A673 (cell line): ENCODE measurements at regions not wholly inside any gene's neighbourhood (a gene's known extent, or its start where the extent isn't known, plus 50 kb on each side); places are given as distances from the start of the nearest gene placed in this dataset.

ENCODE experiments used
- BruUV-seq: library from RNA; stranded (reverse); fragments of 400-500 nt; replicated peaks from 2 replicates; lab custom pipeline; 2021; lab: Mats Ljungman, UMichigan
- CTCF ChIA-PET: fragments of 300-600 bp; sonication (Branson Sonifier 250); formaldehyde crosslinking; loops from one replicate; lab custom pipeline; 2022; ENCODE audit warnings: antibody characterized with exemption; lab: Charles Lee
- POLR2A ChIA-PET: fragments of 300-600 bp; sonication (Branson Sonifier 250); formaldehyde crosslinking; loops from one replicate; lab custom pipeline; 2022; ENCODE audit warnings: antibody characterized with exemption; ENCODE audit not compliant: low non-redundant PET; lab: Charles Lee
- DNase-seq: peaks from one replicate; pipeline ENCODE4 v3.0.0-alpha.2; 2015; ENCODE audit warnings: low spot score
- H3K27ac ChIP-seq: fragments of 200-600 bp; sonication (generic); 2 replicates; pipeline ENCODE4 v1.5.1; 2016; ENCODE audit warnings: mixed run types, low read depth, mild to moderate bottlenecking, mixed read lengths, antibody characterized with exemption, low read length; ENCODE audit not compliant: poor library complexity, severe bottlenecking
- H3K27me3 ChIP-seq: fragments of 200-600 bp; sonication (generic); replicated peaks from 2 replicates; pipeline ENCODE4 v1.6.1; 2017; ENCODE audit warnings: mixed run types, low read depth, mild to moderate bottlenecking, mixed read lengths, antibody characterized with exemption, low read length; ENCODE audit not compliant: insufficient read depth, poor library complexity
- H3K36me3 ChIP-seq: fragments of 200-600 bp; sonication (generic); 2 replicates; pipeline ENCODE4 v1.6.1; 2016; ENCODE audit warnings: mixed run types, mild to moderate bottlenecking, mixed read lengths, antibody characterized with exemption, low read length; ENCODE audit not compliant: insufficient read depth, poor library complexity, severe bottlenecking
- H3K4me1 ChIP-seq: fragments of 200-600 bp; sonication (generic); 2 replicates; pipeline ENCODE4 v1.6.1; 2017; ENCODE audit warnings: mixed run types, mild to moderate bottlenecking, mixed read lengths, antibody characterized with exemption, low read length; ENCODE audit not compliant: insufficient read depth, poor library complexity, severe bottlenecking
- H3K4me3 ChIP-seq: fragments of 200-600 bp; sonication (generic); 2 replicates; pipeline ENCODE4 v1.5.1; 2016; ENCODE audit warnings: low read depth, mixed run types, mild to moderate bottlenecking, mixed read lengths, low read length; ENCODE audit not compliant: poor library complexity, severe bottlenecking
- H3K9me3 ChIP-seq: fragments of 200-600 bp; sonication (generic); 2 replicates; pipeline ENCODE4 v1.6.1; 2016; ENCODE audit warnings: mixed run types, low read depth, mild to moderate bottlenecking, mixed read lengths, antibody characterized with exemption, low read length; ENCODE audit not compliant: poor library complexity, severe bottlenecking
- EZH2 ChIP-seq: fragments of 200-600 bp; sonication (generic); IDR thresholded peaks from 2 replicates; pipeline ENCODE4 v1.6.1; 2017; ENCODE audit warnings: borderline replicate concordance, low read depth, mild to moderate bottlenecking, mixed read lengths, antibody characterized with exemption, low read length; ENCODE audit not compliant: poor library complexity, severe bottlenecking
- intact Hi-C: fragments of 100-400 bp; cut with micrococcal nuclease; formaldehyde crosslinking; loops from one replicate; pipeline ENCODE4 v1.10.0; 2022; ENCODE audit not compliant: unreplicated experiment
- TF ChIP-seq, protein P1 (sequence below): fragments of 300-800, 200-600 bp; sonication (generic); conservative IDR thresholded peaks from 2 replicates; pipeline ENCODE4 v1.5.1; 2017; ENCODE audit warnings: low read depth, mild to moderate bottlenecking, antibody characterized with exemption, low read length, moderate library complexity, mixed read lengths

DNA sequence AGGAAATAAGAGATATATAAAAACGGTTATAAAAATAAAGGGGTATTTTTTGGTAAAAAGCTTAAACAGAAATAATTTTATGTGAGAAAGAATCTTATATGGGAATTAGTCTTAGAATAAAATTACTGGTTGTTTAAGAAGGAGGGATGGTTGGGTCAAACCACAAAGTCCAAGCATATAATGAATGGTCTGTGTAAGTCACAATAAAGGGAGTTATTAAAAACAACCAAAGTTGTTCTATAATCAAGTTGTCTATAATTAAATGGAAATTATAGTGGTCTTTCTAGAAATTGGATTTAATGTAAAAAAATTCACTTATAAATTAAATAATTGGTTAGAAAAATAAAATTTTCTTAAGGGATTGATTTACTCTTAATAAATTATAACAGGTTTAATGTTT, 304.8 kb downstream of the POM121L12 start:
- Histone ChIP-seq H3K4me3 (no peak overlapping the region), H3K27me3 (no peaks in the 10 kb centered on the region), H3K36me3 (no peaks in the 10 kb centered on the region), H3K9me3 (peaks cover 64% of the 10 kb centered on the region), H3K27ac (no peak overlapping the region), H3K4me1 (no peaks in the 10 kb centered on the region)
- ChIA-PET POLR2A (no interaction called here), CTCF (no interaction called here)
- TF ChIP-seq, protein P1, sequence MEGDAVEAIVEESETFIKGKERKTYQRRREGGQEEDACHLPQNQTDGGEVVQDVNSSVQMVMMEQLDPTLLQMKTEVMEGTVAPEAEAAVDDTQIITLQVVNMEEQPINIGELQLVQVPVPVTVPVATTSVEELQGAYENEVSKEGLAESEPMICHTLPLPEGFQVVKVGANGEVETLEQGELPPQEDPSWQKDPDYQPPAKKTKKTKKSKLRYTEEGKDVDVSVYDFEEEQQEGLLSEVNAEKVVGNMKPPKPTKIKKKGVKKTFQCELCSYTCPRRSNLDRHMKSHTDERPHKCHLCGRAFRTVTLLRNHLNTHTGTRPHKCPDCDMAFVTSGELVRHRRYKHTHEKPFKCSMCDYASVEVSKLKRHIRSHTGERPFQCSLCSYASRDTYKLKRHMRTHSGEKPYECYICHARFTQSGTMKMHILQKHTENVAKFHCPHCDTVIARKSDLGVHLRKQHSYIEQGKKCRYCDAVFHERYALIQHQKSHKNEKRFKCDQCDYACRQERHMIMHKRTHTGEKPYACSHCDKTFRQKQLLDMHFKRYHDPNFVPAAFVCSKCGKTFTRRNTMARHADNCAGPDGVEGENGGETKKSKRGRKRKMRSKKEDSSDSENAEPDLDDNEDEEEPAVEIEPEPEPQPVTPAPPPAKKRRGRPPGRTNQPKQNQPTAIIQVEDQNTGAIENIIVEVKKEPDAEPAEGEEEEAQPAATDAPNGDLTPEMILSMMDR = no peak
- TF ChIP-seq EZH2 = no peak
- intact Hi-C loops = no loop called here
- no peak for DNase-seq
- BruUV-seq = no TSS peak

DNA sequence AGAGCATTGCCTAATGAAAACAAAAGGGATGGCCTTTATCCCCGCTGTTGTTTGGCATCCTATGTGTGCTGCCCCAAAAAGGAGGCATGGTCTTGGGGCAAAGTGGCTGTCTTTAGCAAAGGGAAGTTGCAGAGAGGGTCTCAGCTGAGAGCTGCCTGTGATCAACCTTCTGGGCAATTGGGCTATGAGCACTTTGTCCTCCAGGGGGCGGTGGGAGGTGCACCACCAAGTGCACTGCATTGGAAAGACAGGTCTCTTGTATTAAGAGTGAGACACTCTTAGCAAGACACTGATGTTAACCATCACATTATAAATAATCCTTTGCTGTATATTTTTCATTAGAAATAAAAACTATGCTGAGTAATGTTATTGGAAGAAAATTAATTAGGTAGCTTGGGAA, 314.8 kb downstream of the POM121L12 start:
- CTCF ChIA-PET = no interaction called here
- no peak overlapping the region for H3K27ac ChIP-seq
- DNase-seq = no peak
- POLR2A ChIA-PET = no interaction called here
- H3K36me3 ChIP-seq = no peaks in the 10 kb centered on the region
- no TSS peak for BruUV-seq
- no peak for TF ChIP-seq EZH2
- TF ChIP-seq, protein P1 = no peak
- no peaks in the 10 kb centered on the region for H3K27me3 ChIP-seq
- H3K9me3 ChIP-seq = peaks cover 46% of the 10 kb centered on the region
- no peak overlapping the region for H3K4me3 ChIP-seq
- H3K4me1 ChIP-seq = no peaks in the 10 kb centered on the region
- intact Hi-C loops = no loop called here

DNA sequence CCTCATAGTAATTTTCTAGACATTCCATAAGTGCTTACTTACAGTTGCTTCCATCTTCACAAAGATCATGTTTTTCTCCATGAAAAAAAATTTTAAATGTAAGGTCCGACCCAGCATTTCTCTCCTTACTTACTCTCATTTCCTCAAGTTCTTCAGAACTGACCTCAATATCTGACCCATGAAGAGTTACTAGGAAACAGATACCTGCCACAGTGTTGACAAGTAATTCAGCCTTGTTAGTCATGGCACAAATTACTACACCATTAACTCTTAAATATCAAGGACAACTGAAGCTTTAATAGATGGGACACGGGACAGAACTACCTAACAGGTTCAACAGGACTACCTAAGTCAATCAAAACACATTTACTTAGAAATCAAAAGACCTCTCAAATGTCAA, 316.2 kb downstream of the POM121L12 start:
- POLR2A ChIA-PET = no interaction called here

More for the DNA sequence above, 316.2 kb downstream of the POM121L12 start:
- intact Hi-C loops = no loop called here
- TF ChIP-seq, protein P1 = no peak
- no peak for TF ChIP-seq EZH2
- DNase-seq = no peak
- CTCF ChIA-PET = no interaction called here
- Histone ChIP-seq H3K4me1 (no peaks in the 10 kb centered on the region), H3K27me3 (no peaks in the 10 kb centered on the region), H3K27ac (no peak overlapping the region), H3K9me3 (peaks cover 49% of the 10 kb centered on the region), H3K4me3 (no peak overlapping the region), H3K36me3 (no peaks in the 10 kb centered on the region)
- BruUV-seq = no TSS peak
